GM18873 (cell line): ENCODE measurements at regions not wholly inside any gene's neighbourhood (a gene's known extent, or its start where the extent isn't known, plus 50 kb on each side); places are given as distances from the start of the nearest gene placed in this dataset.

Experiments
- ATAC-seq: cut with Tn5 transposase; IDR thresholded peaks from one replicate; pipeline ENCODE4 v1.9.1; 2021; ENCODE audit warnings: mild to moderate bottlenecking, moderate library complexity, moderate number of reproducible peaks; ENCODE audit not compliant: unreplicated experiment, low FRiP score

GRCh38 chr7:41384418-41384817 is 318.5 kb downstream of the INHBA start:
- ATAC-seq: no peak

- no peak for ATAC-seq
Measured at GRCh38 chr7:41383596-41383995, 319.3 kb downstream of the INHBA start.

- no peak for ATAC-seq
Measured at GRCh38 chr7:41378156-41378555, 324.7 kb downstream of the INHBA start.

GRCh38 chr7:41375582-41375981 is 327.3 kb downstream of the INHBA start:
- no peak for ATAC-seq

- no peak for ATAC-seq
Measured at GRCh38 chr7:41374150-41374848, 328.6 kb downstream of the INHBA start.

GRCh38 chr7:41367967-41368882 is 334.7 kb downstream of the INHBA start:
- ATAC-seq: no peak

GRCh38 chr7:41351091-41351490 is 351.8 kb downstream of the INHBA start:
- ATAC-seq: no peak

GRCh38 chr7:41346878-41347277 is 356.0 kb downstream of the INHBA start:
- ATAC-seq: no peak

- ATAC-seq: no peak
Measured at GRCh38 chr7:41339913-41340676, 362.8 kb downstream of the INHBA start.

- ATAC-seq: no peak
Measured at GRCh38 chr7:41336981-41337380, 365.9 kb downstream of the INHBA start.

GRCh38 chr7:41336455-41336952 is 366.4 kb downstream of the INHBA start:
- ATAC-seq: no peak

GRCh38 chr7:41334071-41334862 is 368.6 kb downstream of the INHBA start:
- ATAC-seq: no peak

GRCh38 chr7:41333511-41333910 is 369.4 kb downstream of the INHBA start:
- no peak for ATAC-seq

- ATAC-seq: no peak
Measured at GRCh38 chr7:41331194-41331593, 371.7 kb downstream of the INHBA start.

GRCh38 chr7:41328544-41328943 is 374.3 kb downstream of the INHBA start:
- no peak for ATAC-seq

GRCh38 chr7:41328131-41328530 is 374.8 kb downstream of the INHBA start:
- no peak for ATAC-seq

GRCh38 chr7:41326616-41327015 is 376.3 kb downstream of the INHBA start:
- ATAC-seq: no peak

- no peak for ATAC-seq
Measured at GRCh38 chr7:41323806-41324205, 379.1 kb downstream of the INHBA start.

GRCh38 chr7:41319581-41319980 is 383.3 kb downstream of the INHBA start:
- ATAC-seq: no peak

- ATAC-seq: no peak
Measured at GRCh38 chr7:41316410-41316809, 386.5 kb downstream of the INHBA start.
